Mesothelial cell of epicardium (in vitro differentiated cells): ENCODE measurements at regions not wholly inside any gene's neighbourhood (a gene's known extent, or its start where the extent isn't known, plus 50 kb on each side); places are given as distances from the start of the nearest gene placed in this dataset.

Source experiments
- DNase-seq, 2 experiments: peaks; one replicate each; pipeline ENCODE4 v3.0.0; 2021; ENCODE audit warnings: low spot score in 2 of 2; ENCODE audit not compliant: unreplicated experiment in 2 of 2
- H3K27ac Mint-ChIP-seq: 2 replicates; pipeline ENCODE4 v1.8.0; 2021; ENCODE audit warnings: mixed read lengths
- H3K27me3 Mint-ChIP-seq: 2 replicates; pipeline ENCODE4 v1.8.0; 2021; ENCODE audit warnings: low read depth, mixed read lengths
- H3K36me3 Mint-ChIP-seq: 2 replicates; pipeline ENCODE4 v1.8.0; 2021; ENCODE audit warnings: mixed read lengths
- H3K4me1 Mint-ChIP-seq: 2 replicates; pipeline ENCODE4 v1.8.0; 2021; ENCODE audit warnings: mixed read lengths
- H3K4me3 Mint-ChIP-seq: 2 replicates; pipeline ENCODE4 v1.8.0; 2021; ENCODE audit warnings: mild to moderate bottlenecking, moderate library complexity, mixed read lengths
- H3K9me3 Mint-ChIP-seq: 2 replicates; pipeline ENCODE4 v1.8.0; 2021; ENCODE audit warnings: mixed read lengths
- CTCF ChIP-seq: fragments of 200-600 bp; sonication (generic); IDR thresholded peaks from one replicate; pipeline ENCODE4 v1.5.0; 2021; ENCODE audit warnings: antibody characterized with exemption; ENCODE audit not compliant: unreplicated experiment

DNA sequence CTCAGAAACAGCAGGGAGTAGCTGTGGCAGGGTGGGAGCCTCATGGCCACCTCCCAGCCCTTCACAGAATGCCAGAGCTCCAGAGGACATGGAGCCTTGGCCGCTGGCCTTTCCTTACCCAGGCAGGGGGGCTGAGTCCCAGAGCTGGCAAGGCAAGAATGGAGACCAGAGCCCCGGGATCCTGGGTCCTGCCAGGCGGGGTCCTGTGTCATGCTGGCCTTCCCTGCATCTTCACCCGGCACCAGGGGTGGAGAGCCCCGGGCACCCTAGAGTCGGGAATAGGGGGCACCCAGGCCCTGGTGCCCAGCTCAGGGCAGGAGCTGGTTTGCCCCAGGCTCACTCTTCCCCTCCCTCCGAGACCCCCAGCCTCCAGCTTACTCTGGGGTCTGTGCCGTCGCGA, 519.9 kb downstream of the TBC1D22A start:
- no peak for TF ChIP-seq CTCF
- peaks cover 42% of the 10 kb centered on the region for H3K9me3 Mint-ChIP-seq
- H3K4me3 Mint-ChIP-seq = no peak overlapping the region

DNA sequence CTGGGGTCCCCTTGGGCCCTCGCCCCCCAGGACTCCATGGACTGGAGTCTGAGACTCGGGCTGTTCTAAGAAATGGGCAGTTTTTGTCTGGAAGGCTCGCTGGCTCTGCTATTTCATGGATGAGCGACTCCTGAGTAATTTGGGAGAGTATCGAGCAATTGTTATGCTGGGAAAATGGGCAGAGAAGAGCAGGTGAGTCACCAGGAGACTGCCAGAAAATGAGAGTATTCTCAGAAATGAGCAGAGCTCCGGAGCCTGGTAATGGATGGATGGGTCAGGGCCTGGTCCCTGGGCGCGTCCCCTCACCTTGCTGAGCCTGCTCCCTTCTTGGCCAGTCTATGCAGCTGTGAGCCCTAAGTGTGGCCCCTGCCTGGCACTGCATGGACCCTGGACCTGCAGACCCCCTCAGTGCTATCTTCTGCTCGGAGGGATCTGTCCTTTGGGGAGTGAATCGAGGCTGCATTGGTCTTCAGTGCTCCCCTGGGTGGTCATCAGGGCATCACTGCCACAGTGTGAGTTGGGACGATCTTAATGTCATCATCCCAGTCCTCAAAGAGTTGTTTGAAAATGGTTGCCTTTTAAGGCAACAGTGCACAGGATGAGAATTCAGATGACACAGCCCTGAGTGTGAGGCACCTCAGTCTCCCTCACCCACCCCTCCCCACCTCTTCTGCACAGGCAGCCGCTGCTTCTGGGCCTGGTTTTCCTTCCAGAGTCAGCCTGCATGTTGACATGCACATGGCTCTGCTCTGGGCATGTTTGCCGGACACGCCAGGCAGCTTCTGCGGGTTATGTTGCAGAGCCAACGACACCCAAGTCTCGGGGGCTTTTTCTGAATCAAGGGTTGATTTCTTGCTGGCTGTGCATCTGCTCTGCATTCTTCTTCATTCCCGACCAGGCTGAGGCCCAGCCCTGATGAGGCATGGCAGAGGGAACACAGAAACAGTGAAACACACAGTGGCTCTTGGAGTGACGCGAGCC, 519.0 kb downstream of the TBC1D22A start:
- H3K4me3 Mint-ChIP-seq = no peak overlapping the region
- H3K27ac Mint-ChIP-seq = no peak overlapping the region
- H3K36me3 Mint-ChIP-seq = peaks cover 10% of the 10 kb centered on the region
- TF ChIP-seq CTCF = no peak
- no peaks in the 10 kb centered on the region for H3K27me3 Mint-ChIP-seq
- peaks cover 48% of the 10 kb centered on the region for H3K9me3 Mint-ChIP-seq
- no peaks in the 10 kb centered on the region for H3K4me1 Mint-ChIP-seq
- DNase-seq = no peak

More for the DNA sequence above, 519.9 kb downstream of the TBC1D22A start:
- Mint-ChIP-seq H3K27ac (no peak overlapping the region), H3K36me3 (peaks cover 7% of the 10 kb centered on the region), H3K4me1 (no peaks in the 10 kb centered on the region), H3K27me3 (no peaks in the 10 kb centered on the region)
- no peak for DNase-seq

DNA sequence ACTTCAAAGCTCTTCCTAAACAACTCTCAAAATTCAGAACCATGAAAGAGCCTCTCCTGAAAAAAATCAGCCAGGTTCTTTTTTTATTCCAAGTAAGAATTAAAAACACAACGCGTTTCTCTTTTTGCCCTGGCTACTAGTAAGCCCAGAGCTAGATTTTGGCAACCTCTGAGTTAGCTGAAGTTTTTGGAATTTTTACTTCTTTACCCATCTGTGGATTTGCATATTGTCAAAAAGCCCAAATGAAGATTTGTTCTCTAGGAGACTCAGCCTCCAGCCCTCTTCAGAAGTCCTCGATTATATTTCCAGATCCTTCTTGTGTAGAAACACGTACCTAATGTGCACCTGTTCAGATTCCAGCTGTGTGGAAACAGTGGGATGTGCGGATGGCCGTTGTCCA, 517.9 kb downstream of the TBC1D22A start:
- H3K27ac Mint-ChIP-seq = no peak overlapping the region
- H3K9me3 Mint-ChIP-seq = peaks cover 53% of the 10 kb centered on the region
- no peaks in the 10 kb centered on the region for H3K4me1 Mint-ChIP-seq
- no peaks in the 10 kb centered on the region for H3K27me3 Mint-ChIP-seq
- peaks cover 10% of the 10 kb centered on the region for H3K36me3 Mint-ChIP-seq
- no peak overlapping the region for H3K4me3 Mint-ChIP-seq
- DNase-seq = no peak
- TF ChIP-seq CTCF = no peak

DNA sequence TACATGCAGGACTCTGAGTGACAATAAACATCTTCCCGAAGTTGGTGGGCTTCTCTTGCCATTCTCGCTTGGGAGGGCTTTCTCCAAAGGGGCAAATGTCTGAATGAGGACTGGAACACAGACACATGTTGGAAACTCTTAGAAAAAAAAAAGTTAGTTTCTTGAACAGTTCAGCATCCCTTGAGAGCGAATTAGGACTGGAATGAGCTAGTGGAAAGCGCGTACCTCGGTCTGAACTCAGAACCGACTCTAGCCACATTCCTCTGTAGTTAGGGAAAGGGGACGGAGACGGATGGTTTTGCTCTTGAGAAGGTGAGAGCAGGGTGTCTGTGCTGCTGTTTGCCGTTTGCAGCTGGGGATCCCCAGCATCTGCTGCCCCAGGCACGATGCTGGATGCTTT, 517.3 kb downstream of the TBC1D22A start:
- no peak for TF ChIP-seq CTCF
- Mint-ChIP-seq H3K4me3 (no peak overlapping the region), H3K27ac (no peak overlapping the region), H3K36me3 (peaks cover 10% of the 10 kb centered on the region), H3K27me3 (no peaks in the 10 kb centered on the region), H3K9me3 (peaks cover 53% of the 10 kb centered on the region), H3K4me1 (no peaks in the 10 kb centered on the region)
- no peak for DNase-seq

GRCh38 chr22:47279337-47279736, 516.9 kb downstream of the TBC1D22A start:
- Mint-ChIP-seq H3K27me3 (no peaks in the 10 kb centered on the region), H3K9me3 (peaks cover 53% of the 10 kb centered on the region), H3K27ac (no peak overlapping the region), H3K36me3 (peaks cover 10% of the 10 kb centered on the region), H3K4me3 (no peak overlapping the region), H3K4me1 (no peaks in the 10 kb centered on the region)
- TF ChIP-seq CTCF = no peak
- DNase-seq = no peak
